ENCODE measurements at regions not wholly inside any gene's neighbourhood (a gene's known extent, or its start where the extent isn't known, plus 50 kb on each side); places are given as distances from the start of the nearest gene placed in this dataset.

DNA sequence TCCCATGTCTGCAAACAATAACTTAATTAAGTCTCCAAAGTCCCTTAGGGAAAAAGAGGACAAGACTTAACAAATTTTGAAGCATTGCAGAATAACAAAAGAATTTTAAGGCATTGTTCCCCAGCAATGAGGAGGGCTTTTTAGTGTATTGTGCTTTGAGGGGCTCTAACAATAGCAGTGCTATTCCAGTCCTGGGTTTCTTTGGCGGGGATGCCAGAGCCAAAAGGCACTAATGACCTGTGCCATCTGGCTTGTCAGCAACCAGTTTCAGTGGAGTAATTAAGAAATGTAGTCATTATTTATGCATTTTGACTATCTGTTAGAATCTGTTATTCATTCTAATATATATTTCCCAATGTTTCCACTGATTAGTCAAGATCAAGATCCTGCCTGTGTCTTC, 575.4 kb downstream of the SPRY1 start:
- no peak for TF ChIP-seq CTCF (IDR thresholded peaks at IDR 0.05; ENCODE audit: low read depth, low read length, missing control alignments)
- H3K36me3 ChIP-seq (replicated peaks): no peaks in the 10 kb centered on the region
- in situ Hi-C loops (cut with HindIII; ENCODE audit: low pct_ligation_motif_present, low sequenced_read_pairs): no loop called here
- no peak overlapping the region for H3K27ac ChIP-seq
- H3K4me3 ChIP-seq (ENCODE audit: low read depth, low read length): no peak overlapping the region
- no peaks in the 10 kb centered on the region for H3K27me3 ChIP-seq (replicated peaks)
- no peak for DNase-seq

GRCh38 chr4:123974386-123975149, 578.0 kb downstream of the SPRY1 start:
- H3K27me3 ChIP-seq (replicated peaks): no peaks in the 10 kb centered on the region
- DNase-seq: no peak
- no peak overlapping the region for H3K4me3 ChIP-seq (ENCODE audit: low read depth, low read length)
- no peaks in the 10 kb centered on the region for H3K36me3 ChIP-seq (replicated peaks)
- TF ChIP-seq CTCF (IDR thresholded peaks at IDR 0.05; ENCODE audit: low read depth, low read length, missing control alignments): no peak
- in situ Hi-C loops (cut with HindIII; ENCODE audit: low pct_ligation_motif_present, low sequenced_read_pairs): no loop called here
- H3K27ac ChIP-seq: no peak overlapping the region

GRCh38 chr4:123976285-123976684, 579.7 kb downstream of the SPRY1 start:
- Histone ChIP-seq H3K27ac (no peak overlapping the region), H3K36me3 (replicated peaks) (no peaks in the 10 kb centered on the region), H3K4me3 (ENCODE audit: low read depth, low read length) (no peak overlapping the region), H3K27me3 (replicated peaks) (no peaks in the 10 kb centered on the region)
- no peak for TF ChIP-seq CTCF (IDR thresholded peaks at IDR 0.05; ENCODE audit: low read depth, low read length, missing control alignments)
- in situ Hi-C loops (cut with HindIII; ENCODE audit: low pct_ligation_motif_present, low sequenced_read_pairs): no loop called here
- no peak for DNase-seq

DNA sequence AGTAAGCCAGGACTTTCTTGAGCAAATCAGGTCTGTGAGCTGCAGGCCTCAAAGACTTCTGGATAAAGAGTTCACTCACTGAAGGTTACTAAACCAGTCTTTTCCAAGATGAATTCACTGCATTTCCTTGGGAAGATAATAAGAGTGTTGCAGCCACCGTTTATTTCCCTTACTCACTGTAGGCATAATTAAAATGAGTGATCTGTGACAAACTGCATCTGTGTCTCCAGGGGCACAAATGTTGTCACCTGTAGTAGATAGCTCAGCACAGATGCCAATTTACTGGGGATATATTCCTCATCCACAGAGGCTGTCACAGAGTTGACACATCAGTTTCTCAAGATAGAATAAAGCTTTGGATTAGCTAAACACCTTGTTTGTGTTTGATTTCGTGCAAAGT, 580.2 kb downstream of the SPRY1 start:
- no peak overlapping the region for H3K4me3 ChIP-seq (ENCODE audit: low read depth, low read length)
- H3K27me3 ChIP-seq (replicated peaks): no peaks in the 10 kb centered on the region
- in situ Hi-C loops (cut with HindIII; ENCODE audit: low pct_ligation_motif_present, low sequenced_read_pairs): no loop called here
- no peaks in the 10 kb centered on the region for H3K36me3 ChIP-seq (replicated peaks)
- no peak for DNase-seq
- no peak for TF ChIP-seq CTCF (IDR thresholded peaks at IDR 0.05; ENCODE audit: low read depth, low read length, missing control alignments)
- H3K27ac ChIP-seq: no peak overlapping the region

GRCh38 chr4:123977641-123978081, 581.1 kb downstream of the SPRY1 start:
- H3K4me3 ChIP-seq (ENCODE audit: low read depth, low read length): no peak overlapping the region
- no peak for TF ChIP-seq CTCF (IDR thresholded peaks at IDR 0.05; ENCODE audit: low read depth, low read length, missing control alignments)
- H3K27ac ChIP-seq: no peak overlapping the region
- in situ Hi-C loops (cut with HindIII; ENCODE audit: low pct_ligation_motif_present, low sequenced_read_pairs): no loop called here
- DNase-seq: no peak
- no peaks in the 10 kb centered on the region for H3K36me3 ChIP-seq (replicated peaks)
- no peaks in the 10 kb centered on the region for H3K27me3 ChIP-seq (replicated peaks)

GRCh38 chr4:123978637-123979036, 582.0 kb downstream of the SPRY1 start:
- no peaks in the 10 kb centered on the region for H3K36me3 ChIP-seq (replicated peaks)
- in situ Hi-C loops (cut with HindIII; ENCODE audit: low pct_ligation_motif_present, low sequenced_read_pairs): no loop called here
- H3K4me3 ChIP-seq (ENCODE audit: low read depth, low read length): no peak overlapping the region
- H3K27me3 ChIP-seq (replicated peaks): no peaks in the 10 kb centered on the region
- no peak for TF ChIP-seq CTCF (IDR thresholded peaks at IDR 0.05; ENCODE audit: low read depth, low read length, missing control alignments)
- no peak overlapping the region for H3K27ac ChIP-seq
- no peak for DNase-seq

All from brain microvascular endothelial cell (primary cell).